Muscle layer of duodenum (tissue), 2 donors: ENCODE measurements at regions not wholly inside any gene's neighbourhood (a gene's known extent, or its start where the extent isn't known, plus 50 kb on each side); places are given as distances from the start of the nearest gene placed in this dataset.

ENCODE experiments used
- H3K27ac ChIP-seq: one replicate; pipeline ENCODE4 v1.7.0; 2013; ENCODE audit warnings: mild to moderate bottlenecking, low read length
- H3K27me3 ChIP-seq: one replicate; pipeline ENCODE4 v1.7.0; 2013; ENCODE audit warnings: low read depth, mild to moderate bottlenecking, control low read depth, low read length
- H3K36me3 ChIP-seq, 2 donors: one replicate each; pipeline ENCODE4 v1.7.0; 2013; ENCODE audit warnings: low read length in 2 of 2, control low read depth in 1 of 2, mild to moderate bottlenecking in 1 of 2; ENCODE audit not compliant: insufficient read depth in 2 of 2, control insufficient read depth in 1 of 2
- H3K4me1 ChIP-seq, 2 donors: one replicate each; pipeline ENCODE4 v1.7.0; 2013; ENCODE audit warnings: low read length in 2 of 2, mild to moderate bottlenecking in 2 of 2, control low read depth in 1 of 2, moderate library complexity in 1 of 2; ENCODE audit not compliant: insufficient read depth in 2 of 2, control insufficient read depth in 1 of 2
- H3K4me3 ChIP-seq, 2 donors: one replicate each; pipeline ENCODE4 v1.7.0; 2013; ENCODE audit warnings: low read length in 2 of 2, low read depth in 1 of 2, mild to moderate bottlenecking in 1 of 2
- H3K9me3 ChIP-seq, 2 donors: one replicate each; pipeline ENCODE4 v1.7.0; 2013; ENCODE audit warnings: low read length in 2 of 2, control low read depth in 1 of 2, mild to moderate bottlenecking in 1 of 2; ENCODE audit not compliant: control insufficient read depth in 1 of 2
- donor health status: healthy.

DNA sequence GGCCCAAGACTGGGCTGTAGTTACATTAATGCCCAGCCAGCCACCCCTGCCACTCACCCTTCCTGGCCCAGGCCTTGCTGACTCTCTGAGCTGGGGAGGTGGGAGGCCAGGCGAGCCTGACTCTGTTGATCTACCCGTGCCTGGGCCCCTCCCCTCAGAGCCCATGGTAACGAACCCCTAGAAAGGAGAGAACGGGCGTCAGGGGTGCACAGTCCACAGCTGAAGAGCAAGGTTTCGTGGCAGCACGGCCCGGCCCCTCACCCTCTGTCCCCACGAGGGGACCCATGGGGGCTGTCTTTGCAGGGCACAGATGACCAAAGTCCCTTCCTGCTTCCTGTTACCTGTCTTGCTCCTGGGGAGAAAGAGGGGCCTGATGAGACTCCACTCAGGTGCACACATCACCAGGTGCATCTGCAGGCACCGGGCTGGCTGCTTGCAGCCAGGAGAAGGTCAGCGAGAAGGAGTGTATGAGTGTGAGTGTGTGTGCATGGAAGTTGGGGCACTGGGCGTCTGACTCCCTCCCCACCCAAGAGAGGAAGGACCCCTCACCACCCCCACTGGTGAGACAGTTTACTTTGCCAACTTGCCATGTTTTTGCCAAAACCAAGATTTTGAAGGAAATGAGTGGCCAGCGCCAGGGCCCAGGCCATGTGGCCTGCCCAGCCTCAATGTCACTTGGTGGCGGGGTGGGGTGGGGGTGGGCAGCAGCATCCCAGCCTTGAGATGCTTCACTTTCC lies 359.1 kb downstream of the SEC14L1 start:
- peaks cover 6 to 38% of the 10 kb centered on the region in 2 donors for H3K36me3 ChIP-seq
- H3K4me3 ChIP-seq: no peak overlapping the region
- peaks cover 0 to 4% of the 10 kb centered on the region in 2 donors for H3K4me1 ChIP-seq
- no peaks in the 10 kb centered on the region for H3K27me3 ChIP-seq
- no peaks in the 10 kb centered on the region for H3K9me3 ChIP-seq
- H3K27ac ChIP-seq: no peak overlapping the region

DNA sequence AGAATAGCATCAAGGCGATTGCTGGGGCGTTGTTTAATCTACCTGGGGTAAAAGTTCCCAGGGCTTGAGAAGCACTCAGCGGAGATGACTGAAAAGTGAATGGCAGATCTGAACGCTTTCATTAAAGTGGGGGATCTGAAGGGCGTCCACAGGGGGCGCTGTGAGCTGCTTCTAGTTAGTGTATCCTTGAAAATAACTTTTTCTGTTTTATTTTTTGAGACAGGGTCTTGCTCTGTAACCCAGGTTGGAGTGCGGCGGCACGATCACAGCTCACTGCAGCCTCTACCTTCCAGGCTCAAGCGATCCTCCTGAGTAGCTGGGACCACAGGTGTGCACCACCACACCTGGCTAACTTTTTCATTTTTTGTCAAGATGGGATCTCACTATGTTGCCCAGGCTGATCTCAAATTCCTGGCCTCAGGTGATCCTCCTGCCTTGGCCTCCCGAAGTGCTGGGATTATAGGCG lies 360.4 kb downstream of the SEC14L1 start:
- no peak overlapping the region for H3K27ac ChIP-seq
- H3K27me3 ChIP-seq: no peaks in the 10 kb centered on the region
- no peak overlapping the region for H3K4me3 ChIP-seq
- peaks cover 6 to 33% of the 10 kb centered on the region in 2 donors for H3K36me3 ChIP-seq
- H3K4me1 ChIP-seq: no peaks in the 10 kb centered on the region
- H3K9me3 ChIP-seq: no peaks in the 10 kb centered on the region

DNA sequence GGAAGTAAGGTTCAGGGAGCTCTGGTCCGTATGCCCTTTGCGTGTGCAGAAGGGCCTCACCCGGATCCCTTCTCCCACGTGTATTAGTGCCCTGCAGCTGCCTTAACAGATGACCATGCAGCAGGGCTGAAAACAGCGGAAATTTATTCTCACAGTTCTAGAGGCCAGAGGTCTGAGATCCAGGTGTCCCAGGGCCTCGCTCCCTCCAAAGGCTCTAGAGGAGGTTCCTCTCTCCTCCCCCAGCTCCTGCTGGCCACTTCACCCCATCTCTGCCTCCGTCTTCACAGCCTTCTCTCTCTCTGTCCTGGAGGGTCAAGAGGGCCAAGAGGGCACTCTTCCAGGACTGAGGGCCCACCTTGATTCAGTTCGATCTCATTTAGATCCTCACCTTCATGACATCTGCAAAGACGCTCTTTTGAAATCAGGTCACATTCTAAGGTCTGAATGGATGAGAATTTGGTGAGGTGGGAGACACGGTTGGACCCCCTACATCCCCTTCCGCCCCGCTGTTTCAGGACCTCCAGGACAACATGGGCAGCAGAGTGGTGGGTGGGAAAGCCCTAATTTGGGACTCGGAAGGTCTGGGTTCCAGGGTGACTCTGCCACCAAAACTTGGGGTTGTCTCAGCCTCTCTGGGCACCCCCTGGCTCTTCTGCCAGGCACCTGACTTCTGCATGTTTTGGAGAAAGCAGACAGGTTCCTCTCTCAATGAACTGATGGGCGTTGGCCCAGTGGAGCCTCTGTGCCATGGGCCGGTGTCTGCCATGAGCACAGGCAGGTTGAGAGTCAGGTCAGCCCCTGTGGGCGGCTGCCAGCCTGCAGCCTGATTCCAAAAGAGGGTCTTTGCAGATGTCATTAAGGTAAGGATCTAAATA lies 361.2 kb downstream of the SEC14L1 start:
- no peak overlapping the region for H3K27ac ChIP-seq
- no peaks in the 10 kb centered on the region for H3K9me3 ChIP-seq
- H3K4me3 ChIP-seq: no peak overlapping the region
- H3K4me1 ChIP-seq: no peaks in the 10 kb centered on the region
- H3K36me3 ChIP-seq: peaks cover 5 to 25% of the 10 kb centered on the region in 2 donors
- no peaks in the 10 kb centered on the region for H3K27me3 ChIP-seq

DNA sequence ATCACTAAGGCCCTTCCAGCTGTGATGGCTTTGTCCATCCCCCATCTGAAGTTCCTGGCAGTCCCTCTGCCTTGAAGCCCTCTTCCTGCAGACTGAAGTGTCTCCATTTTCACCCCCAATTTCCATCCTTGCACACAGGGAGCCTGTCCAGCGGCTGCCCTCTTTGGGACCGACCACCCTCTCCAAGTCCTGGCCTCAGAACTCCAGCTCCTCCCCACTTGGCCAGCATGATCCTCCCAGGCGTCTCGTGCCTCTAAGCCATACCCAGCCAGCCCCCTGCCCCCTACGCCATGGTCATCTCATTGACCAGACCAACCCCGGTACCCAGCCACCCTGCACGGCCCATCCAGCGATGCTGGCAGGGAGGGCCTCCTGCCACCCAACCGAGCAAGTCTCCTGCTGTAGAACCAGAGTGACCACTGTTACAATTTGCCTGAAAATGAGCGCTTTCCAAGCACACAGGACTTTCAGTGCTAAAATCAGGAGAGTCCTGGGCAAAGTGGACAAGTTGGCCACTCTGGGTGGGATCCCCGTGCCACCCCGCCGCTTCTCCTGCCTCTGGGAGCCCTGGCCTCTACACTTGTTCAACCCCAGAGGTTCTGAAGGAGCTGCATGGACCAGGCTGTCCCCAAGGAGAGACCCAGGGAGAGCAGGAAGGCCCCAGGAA lies 362.0 kb downstream of the SEC14L1 start:
- H3K9me3 ChIP-seq: no peaks in the 10 kb centered on the region
- no peak overlapping the region for H3K27ac ChIP-seq
- no peaks in the 10 kb centered on the region for H3K4me1 ChIP-seq
- no peaks in the 10 kb centered on the region for H3K27me3 ChIP-seq
- no peak overlapping the region for H3K4me3 ChIP-seq
- H3K36me3 ChIP-seq: peaks cover 0 to 18% of the 10 kb centered on the region in 2 donors

DNA sequence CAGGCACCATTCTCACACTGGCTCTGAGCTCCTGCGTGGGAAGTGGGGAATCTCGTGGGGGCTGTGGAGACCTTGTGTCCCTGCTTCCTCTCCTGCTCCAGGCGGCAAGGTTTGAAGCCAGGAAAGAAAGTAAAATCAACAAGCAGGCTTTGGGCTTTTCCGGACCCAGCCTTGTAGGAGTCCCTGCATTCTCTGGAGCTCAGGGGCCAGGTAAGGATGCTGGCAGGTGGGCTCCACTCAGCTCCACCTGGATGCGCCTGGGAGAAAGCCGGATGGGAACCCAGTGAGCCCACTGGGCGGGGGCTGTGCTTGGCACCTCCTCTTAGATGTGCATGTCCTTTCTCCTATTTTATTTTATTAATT lies 362.5 kb downstream of the SEC14L1 start:
- no peaks in the 10 kb centered on the region for H3K4me1 ChIP-seq
- peaks cover 0 to 14% of the 10 kb centered on the region in 2 donors for H3K36me3 ChIP-seq
- H3K27me3 ChIP-seq: no peaks in the 10 kb centered on the region
- H3K27ac ChIP-seq: no peak overlapping the region
- H3K4me3 ChIP-seq: no peak overlapping the region
- no peaks in the 10 kb centered on the region for H3K9me3 ChIP-seq

DNA sequence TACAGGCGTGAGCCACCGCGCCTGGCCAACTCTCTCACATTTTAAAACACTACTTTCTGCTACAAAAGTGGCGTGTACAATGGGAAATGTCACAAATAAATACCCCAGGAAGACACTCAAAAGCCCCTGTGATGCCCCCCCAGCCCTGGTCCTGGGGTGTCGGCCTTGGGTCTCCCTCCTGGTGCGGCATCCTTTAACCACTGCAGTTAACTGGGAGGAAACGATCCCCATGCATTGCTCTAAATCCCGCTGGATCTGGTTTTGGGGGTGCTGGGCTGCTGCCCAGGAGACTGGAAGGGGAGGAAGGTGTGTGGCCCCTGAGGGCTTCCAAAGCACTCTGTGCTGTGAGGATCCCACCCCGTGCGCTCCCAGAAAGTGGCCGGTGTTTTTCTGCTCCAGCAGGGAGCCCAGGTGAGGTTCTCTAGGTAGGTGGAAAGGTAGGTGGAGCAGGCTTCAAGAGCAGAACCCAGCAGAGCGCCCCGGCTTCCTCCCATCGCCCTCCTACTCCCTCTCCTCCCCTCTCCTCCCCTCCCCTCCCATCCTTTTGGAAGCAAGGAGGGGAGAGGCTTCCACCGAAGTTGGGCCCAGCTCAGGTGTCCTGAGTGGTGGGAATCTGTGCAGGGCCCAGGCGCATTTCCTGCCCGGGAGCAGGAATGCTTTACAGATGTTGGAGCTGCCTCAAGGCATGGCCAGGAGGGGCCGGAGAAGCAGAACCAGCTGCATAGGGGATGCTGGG lies 363.3 kb downstream of the SEC14L1 start:
- Histone ChIP-seq H3K4me1 (no peaks in the 10 kb centered on the region), H3K9me3 (no peaks in the 10 kb centered on the region), H3K36me3 (peaks cover 0 to 7% of the 10 kb centered on the region in 2 donors), H3K27ac (no peak overlapping the region), H3K27me3 (no peaks in the 10 kb centered on the region), H3K4me3 (no peak overlapping the region)

DNA sequence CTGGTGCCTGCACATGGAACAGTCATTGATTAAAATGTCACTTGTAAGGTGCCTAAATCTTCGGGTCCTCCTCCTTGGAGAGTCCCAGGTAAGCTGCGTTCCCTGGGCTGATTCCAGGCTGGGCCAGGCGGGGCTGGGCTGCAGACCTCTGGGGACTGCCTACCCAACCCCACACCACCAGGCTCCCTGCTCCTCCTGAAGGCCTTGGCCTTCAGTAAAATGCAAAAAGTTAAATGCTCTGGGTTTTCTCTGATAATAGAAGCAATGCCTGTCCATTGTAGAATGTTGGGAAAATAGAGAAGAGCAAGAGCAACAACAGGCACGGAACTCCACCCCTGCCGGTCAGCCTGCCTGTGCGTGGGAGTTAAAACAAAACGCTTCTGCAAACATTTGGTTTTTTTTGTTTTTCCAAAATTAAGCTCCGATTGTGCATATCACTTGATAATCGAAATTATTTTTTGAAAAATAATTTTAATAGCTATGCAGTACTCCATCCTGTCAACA lies 363.9 kb downstream of the SEC14L1 start:
- no peaks in the 10 kb centered on the region for H3K27me3 ChIP-seq

DNA sequence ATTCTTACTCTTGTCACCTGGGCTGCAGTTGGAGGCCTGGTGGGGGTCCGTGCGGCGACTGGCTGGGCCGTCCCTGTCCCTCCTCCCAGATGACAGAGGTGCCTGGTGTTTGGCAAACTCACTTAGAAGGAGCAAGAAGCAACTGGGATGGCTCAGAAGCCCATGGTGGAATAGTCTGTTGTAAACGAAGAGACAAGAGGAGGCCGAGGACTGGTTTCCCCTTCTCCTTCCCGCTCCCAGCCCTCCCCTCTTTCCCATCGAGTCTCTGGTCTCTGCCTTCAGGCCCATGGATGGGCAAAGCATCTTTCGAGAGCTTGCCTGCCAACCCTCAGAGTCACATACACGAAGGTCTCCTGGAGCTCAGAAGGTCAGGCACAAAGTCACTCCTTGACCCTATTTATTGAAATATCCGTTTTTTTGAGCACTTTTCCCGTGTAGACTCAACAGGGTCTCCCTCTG lies 364.4 kb downstream of the SEC14L1 start:
- Histone ChIP-seq H3K27ac (no peak overlapping the region), H3K4me3 (no peak overlapping the region), H3K27me3 (no peaks in the 10 kb centered on the region), H3K36me3 (no peaks in the 10 kb centered on the region), H3K4me1 (no peaks in the 10 kb centered on the region), H3K9me3 (no peaks in the 10 kb centered on the region)

More for the DNA sequence above, 363.9 kb downstream of the SEC14L1 start:
- no peaks in the 10 kb centered on the region for H3K9me3 ChIP-seq
- peaks cover 0 to under 1% of the 10 kb centered on the region in 2 donors for H3K36me3 ChIP-seq
- no peak overlapping the region for H3K27ac ChIP-seq
- H3K4me1 ChIP-seq: no peaks in the 10 kb centered on the region
- no peak overlapping the region for H3K4me3 ChIP-seq

DNA sequence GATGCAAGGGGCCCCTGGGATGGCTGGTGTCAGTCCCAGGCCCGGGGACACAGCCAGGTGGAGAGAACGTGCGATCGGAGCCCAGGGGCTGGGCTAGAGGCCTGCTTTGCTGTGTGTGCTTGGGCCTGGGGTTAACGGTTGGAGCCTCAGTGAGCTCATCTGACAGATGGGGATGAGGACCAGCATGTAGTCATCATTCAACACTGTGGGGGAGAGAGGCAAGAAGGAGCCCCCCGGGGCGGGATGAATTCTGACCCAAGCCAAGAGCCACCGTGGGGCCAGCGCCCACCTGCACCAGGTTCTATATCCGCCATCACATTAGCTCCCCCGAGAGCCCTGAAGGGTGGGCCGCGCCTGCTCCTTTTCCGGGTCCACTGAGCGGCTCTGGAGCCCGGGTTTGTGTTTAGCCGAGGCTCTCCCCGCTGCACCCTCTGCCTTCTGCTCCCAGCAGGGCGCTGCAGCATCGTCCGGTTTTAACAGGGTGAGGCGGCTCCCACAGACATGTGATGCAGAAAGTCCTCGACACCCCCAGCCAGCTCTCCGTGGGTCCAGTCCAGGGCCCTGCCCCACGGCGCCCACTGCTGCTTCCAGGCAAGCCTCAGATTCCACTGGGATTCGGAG lies 365.7 kb downstream of the SEC14L1 start:
- no peaks in the 10 kb centered on the region for H3K4me1 ChIP-seq
- H3K27ac ChIP-seq: no peak overlapping the region
- no peak overlapping the region for H3K4me3 ChIP-seq
- H3K9me3 ChIP-seq: peaks cover 0 to 1% of the 10 kb centered on the region in 2 donors
- no peaks in the 10 kb centered on the region for H3K27me3 ChIP-seq
- H3K36me3 ChIP-seq: no peaks in the 10 kb centered on the region

DNA sequence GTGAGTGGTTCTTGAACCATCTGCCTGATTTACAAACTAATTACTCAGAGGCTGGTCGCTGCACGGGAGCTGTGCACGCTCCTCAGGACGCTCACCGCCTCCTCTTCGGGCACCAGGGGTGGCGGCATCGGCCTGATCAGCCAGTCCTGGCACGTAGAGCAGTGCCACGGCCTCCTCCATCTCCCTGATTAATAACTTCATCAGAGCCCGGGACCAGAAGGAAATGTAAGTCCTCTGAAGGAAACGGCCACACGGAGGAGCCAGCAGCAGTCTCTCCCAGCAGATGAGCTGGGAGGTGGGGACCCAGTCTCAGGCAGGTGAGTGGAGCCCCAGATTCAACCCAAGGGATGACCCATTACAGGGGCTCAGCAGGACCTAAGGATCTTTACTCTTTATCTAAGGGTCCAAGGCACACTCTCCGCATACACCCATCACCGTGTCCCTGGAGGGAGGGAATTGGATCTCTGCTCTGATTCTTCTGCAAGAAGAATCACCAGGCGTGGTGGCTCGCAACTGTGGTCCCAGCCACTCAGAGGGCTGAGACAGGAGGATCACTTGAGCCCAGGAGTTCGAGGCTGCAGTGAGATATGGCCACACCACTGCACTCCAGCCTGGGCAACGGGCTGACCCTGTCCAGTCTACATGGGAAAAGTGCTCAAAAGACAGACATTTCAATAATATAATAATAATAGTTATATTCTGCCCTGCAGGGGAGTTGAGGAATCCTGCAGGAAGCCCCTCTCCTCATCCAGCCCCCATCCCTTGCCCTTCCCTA lies 366.5 kb downstream of the SEC14L1 start:
- H3K4me1 ChIP-seq: no peaks in the 10 kb centered on the region
- H3K4me3 ChIP-seq: no peak overlapping the region
- H3K36me3 ChIP-seq: no peaks in the 10 kb centered on the region
- H3K27ac ChIP-seq: no peak overlapping the region
- H3K9me3 ChIP-seq: peaks cover 0 to 10% of the 10 kb centered on the region in 2 donors
- H3K27me3 ChIP-seq: no peaks in the 10 kb centered on the region
